OCI-LY1 (cell line): ENCODE measurements at regions not wholly inside any gene's neighbourhood (a gene's known extent, or its start where the extent isn't known, plus 50 kb on each side); places are given as distances from the start of the nearest gene placed in this dataset.

Experiments used
- CTCF ChIP-seq: fragments of 200-600 bp; sonication (generic), shearing (Covaris generic); IDR thresholded peaks from 2 replicates; pipeline ENCODE4 v1.5.1; 2017; ENCODE audit warnings: mild to moderate bottlenecking, antibody characterized with exemption, low read length, moderate library complexity, mixed read lengths
- EZH2 ChIP-seq: fragments of 200-600 bp; sonication (generic), shearing (Covaris generic); IDR thresholded peaks from 2 replicates; pipeline ENCODE4 v1.8.0; 2017; ENCODE audit warnings: borderline replicate concordance, mixed run types, mild to moderate bottlenecking, antibody characterized with exemption, low read length, moderate library complexity, mixed read lengths

GRCh38 chr12:111287125-111287900 is 81.6 kb downstream of the PHETA1 start:
- no peak for TF ChIP-seq CTCF
- no peak for TF ChIP-seq EZH2
